ENCODE measurements at regions not wholly inside any gene's neighbourhood (a gene's known extent, or its start where the extent isn't known, plus 50 kb on each side); places are given as distances from the start of the nearest gene placed in this dataset.

DNA sequence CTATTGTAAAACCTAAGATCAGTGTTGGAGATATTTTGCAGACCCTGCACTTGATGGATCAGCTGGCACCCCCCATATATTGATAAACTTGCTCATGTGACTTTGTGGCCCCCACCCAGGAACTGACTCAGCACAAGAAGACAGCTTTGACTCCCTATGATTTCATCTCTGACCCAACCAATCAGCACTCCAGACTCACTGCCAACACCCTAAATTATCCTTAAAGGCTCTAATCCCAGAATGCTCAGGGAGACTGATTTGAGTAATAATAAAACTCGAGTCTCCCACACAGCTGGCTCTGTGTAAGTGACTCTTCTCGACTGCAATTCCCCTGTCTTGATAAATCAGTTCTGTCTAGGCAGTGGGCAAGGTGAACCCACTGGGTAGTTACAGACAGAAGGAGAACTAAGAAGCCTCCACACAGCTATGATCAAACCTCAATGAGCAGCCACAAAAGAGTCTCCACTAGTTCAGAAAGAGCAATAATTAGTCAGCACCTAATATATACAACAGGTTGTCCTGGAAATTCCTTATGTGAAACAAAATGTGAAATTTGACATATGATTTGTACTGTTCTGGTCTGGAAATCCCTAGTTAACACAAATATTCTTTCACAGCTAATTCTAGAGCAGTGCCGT lies 52.2 kb downstream of the ACTL7B start:
- TF ChIP-seq CTCF (IDR thresholded peaks at IDR 0.05) (no peak), EZH2 (IDR thresholded peaks at IDR 0.05; ENCODE audit: borderline replicate concordance, insufficient read depth, low read depth, low read length, poor library complexity, severe bottlenecking) (no peak)

Data from B cell (primary cell).